Esophagus muscularis mucosa (tissue), 4 donors: ENCODE measurements at regions not wholly inside any gene's neighbourhood (a gene's known extent, or its start where the extent isn't known, plus 50 kb on each side); places are given as distances from the start of the nearest gene placed in this dataset.

Experiments
- CTCF ChIP-seq, 3 experiments: fragments of 200-600 bp in 2 of 3; fragments of 450-650 bp in 1 of 3; sonication (generic) in 2 of 3; IDR thresholded peaks; one replicate each; pipeline ENCODE4 v1.5.1; 2017 to 2019; ENCODE audit warnings: antibody characterized with exemption in 3 of 3, mild to moderate bottlenecking in 2 of 3, moderate library complexity in 1 of 3
- EP300 ChIP-seq: sonication (generic); formaldehyde crosslinking; IDR thresholded peaks from one replicate; pipeline ENCODE4 v1.6.1; 2017; ENCODE audit warnings: antibody characterized with exemption
- POLR2A ChIP-seq: fragments of 450-650 bp; IDR thresholded peaks from one replicate; pipeline ENCODE4 v1.6.1; 2017; ENCODE audit warnings: antibody characterized with exemption, moderate library complexity, mild to moderate bottlenecking, low read depth
- POLR2AphosphoS5 ChIP-seq, 2 donors: sonication (generic); formaldehyde crosslinking; IDR thresholded peaks; one replicate each; pipeline ENCODE4 v1.6.1; 2017; ENCODE audit warnings: antibody characterized with exemption in 2 of 2

DNA sequence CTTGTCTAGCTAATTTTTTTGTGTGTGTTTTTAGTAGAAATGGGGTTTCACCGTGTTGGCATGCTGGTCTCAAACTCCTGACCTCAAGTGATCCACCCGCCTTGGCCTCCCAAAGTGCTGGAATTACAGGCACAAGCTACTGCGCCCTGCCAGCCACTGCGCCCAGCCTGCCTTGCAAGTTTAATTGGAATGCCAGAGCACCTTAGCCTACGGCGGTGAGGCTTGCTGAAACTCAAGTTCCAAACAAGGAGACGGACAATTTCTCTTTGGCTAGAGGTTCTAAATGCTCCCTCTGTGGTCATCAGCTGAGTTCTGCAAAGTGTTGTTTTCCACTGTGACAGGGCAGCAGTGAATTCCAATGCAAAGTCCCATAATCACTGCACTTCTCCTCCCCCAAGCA, 583.4 kb downstream of the KCNJ3 start:
- TF ChIP-seq CTCF (IDR thresholded peaks at IDR 0.05) (no peak), POLR2A (no peak), POLR2AphosphoS5 (IDR thresholded peaks at IDR 0.05) (no peak), EP300 (no peak)
